Skin epidermis (tissue), 12 donors: ENCODE measurements at regions not wholly inside any gene's neighbourhood (a gene's known extent, or its start where the extent isn't known, plus 50 kb on each side); places are given as distances from the start of the nearest gene placed in this dataset.
A peak's percentile ranks its signal among the peaks of the same experiment; 100 is the strongest.
"Not testable (repeated sequence)": the region's sequence is repeated elsewhere in the genome, so short reads cannot be mapped to it uniquely, and the experiment has no call there.

Experiments used
- H3K27ac ChIP-seq, 21 experiments: fragments of 200-600 bp; sonication (generic) in 11 of 21; one replicate each; pipeline ENCODE4 v1.5.0; 2020; ENCODE audit warnings: mild to moderate bottlenecking in 3 of 21, inconsistent platforms in 2 of 21, moderate library complexity in 2 of 21
- H3K4me3 ChIP-seq, 7 experiments: fragments of 200-600 bp; sonication (generic) in 2 of 7; one replicate each; pipeline ENCODE4 v1.5.0; 2020; ENCODE audit warnings: inconsistent platforms in 2 of 7, mild to moderate bottlenecking in 2 of 7, moderate library complexity in 1 of 7

DNA sequence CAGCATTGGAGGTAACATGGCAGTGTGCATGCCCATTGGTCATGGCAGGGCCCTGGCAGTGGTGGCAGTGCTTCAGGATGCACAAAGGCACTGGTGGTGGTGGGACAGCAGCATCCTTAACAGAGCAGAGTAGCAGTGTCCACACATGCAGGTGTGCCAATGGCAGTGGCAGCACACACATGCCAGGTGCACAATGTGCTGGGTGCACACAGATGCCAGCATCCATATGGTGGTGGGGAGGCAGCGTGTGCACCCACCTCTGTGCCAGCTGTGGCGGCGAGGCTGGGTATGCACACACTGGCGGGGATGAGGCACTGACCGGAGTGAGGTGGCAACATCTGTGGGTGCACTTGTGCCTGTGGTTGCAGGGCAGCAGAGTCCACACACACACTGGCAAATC, 150.6 kb downstream of the SI start:
- no peak overlapping the region for H3K4me3 ChIP-seq

DNA sequence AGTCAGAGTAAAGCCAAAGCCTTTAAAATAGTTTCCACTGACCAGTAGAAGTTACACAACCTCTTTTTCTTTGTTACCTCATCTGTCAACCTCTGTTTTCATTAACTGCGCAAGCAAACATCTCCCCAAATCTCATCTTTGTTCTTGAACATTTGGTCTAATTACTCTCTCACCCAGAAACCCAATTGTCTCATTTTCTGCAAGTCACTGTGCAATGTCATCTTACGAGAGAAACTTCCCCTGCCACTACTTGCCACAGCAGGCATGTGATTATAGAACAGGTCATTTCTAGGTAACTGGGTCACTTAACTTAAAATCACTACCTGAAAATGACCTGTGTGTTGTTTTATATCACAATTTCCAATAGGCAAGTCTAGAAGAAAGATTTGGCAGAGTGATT, 159.4 kb downstream of the SI start:
- Histone ChIP-seq H3K4me3 (no peak overlapping the region), H3K27ac (no peak overlapping the region)

More for the DNA sequence above, 150.6 kb downstream of the SI start:
- H3K27ac ChIP-seq: no peak overlapping the region

- no peak overlapping the region for H3K27ac ChIP-seq
Observed at GRCh38 chr3:164912916-164913315, 165.4 kb downstream of the SI start.

DNA sequence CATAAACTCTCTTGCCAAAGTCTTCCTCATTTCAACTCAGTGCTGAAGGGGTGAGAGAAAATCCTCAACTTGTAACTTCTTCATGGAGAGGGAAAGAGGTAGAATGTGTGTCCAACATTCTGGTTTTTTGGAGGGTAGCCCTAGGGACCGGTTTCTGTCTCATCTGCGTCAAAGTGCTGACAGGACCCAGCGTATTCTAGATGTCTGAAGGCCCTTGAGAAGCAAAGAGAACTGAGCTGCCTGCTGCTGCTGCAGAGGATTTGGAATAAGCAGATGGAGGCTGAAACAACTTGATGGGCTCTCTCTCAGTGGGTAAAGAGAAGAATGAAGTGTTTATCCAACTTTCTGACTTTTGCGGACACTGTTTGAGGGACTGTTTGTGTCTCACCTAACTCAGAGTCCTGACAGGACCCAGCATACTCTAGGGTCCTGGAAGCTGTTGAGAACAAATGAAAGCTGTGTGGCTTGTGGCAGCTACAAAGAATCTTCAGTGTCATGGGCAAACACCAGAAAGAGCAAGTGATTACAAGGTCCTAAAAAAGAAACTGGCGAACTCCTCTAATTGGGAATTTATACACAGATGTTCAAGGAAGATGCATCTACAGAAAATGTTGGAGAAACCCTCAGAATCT, 174.4 kb downstream of the SI start:
- H3K27ac ChIP-seq: peak overlapping the region in 1 of 21 experiments; percentile 49
- no peak overlapping the region for H3K4me3 ChIP-seq

More at GRCh38 chr3:164912916-164913315, 165.4 kb downstream of the SI start:
- H3K4me3 ChIP-seq: no peak overlapping the region

- Histone ChIP-seq H3K4me3 (no peak overlapping the region), H3K27ac (no peak overlapping the region)
Observed at GRCh38 chr3:164897342-164897741, 181.0 kb downstream of the SI start.

GRCh38 chr3:164890061-164890460, 188.2 kb downstream of the SI start:
- Histone ChIP-seq H3K27ac (no peak overlapping the region), H3K4me3 (no peak overlapping the region)

GRCh38 chr3:164883171-164883570, 195.1 kb downstream of the SI start:
- Histone ChIP-seq H3K27ac (no peak overlapping the region), H3K4me3 (no peak overlapping the region)

- Histone ChIP-seq H3K4me3 (no peak overlapping the region), H3K27ac (no peak overlapping the region)
Observed at GRCh38 chr3:164879201-164879600, 199.1 kb downstream of the SI start.

- no peak overlapping the region for H3K4me3 ChIP-seq
- H3K27ac ChIP-seq: no peak overlapping the region
Observed at GRCh38 chr3:164864454-164864853, 213.8 kb downstream of the SI start.

DNA sequence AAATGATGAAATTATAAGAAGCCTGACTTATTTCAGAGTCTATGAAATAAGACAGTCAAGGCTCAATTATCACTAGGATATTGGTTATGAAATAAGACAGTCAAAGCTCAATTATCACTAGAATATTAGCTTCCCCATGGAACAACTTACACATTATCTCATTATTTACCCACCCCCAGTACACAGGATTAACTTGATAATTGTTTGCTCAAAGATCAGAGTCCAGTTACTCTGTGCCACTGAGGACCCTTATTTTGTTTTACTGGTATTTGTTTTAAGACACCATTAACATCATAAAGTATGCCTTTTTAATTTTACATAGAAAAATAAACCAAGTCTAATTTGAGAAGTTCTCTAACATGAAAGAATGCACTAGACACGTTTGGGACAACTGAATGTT, 225.4 kb downstream of the SI start:
- no peak overlapping the region for H3K4me3 ChIP-seq
- no peak overlapping the region for H3K27ac ChIP-seq

DNA sequence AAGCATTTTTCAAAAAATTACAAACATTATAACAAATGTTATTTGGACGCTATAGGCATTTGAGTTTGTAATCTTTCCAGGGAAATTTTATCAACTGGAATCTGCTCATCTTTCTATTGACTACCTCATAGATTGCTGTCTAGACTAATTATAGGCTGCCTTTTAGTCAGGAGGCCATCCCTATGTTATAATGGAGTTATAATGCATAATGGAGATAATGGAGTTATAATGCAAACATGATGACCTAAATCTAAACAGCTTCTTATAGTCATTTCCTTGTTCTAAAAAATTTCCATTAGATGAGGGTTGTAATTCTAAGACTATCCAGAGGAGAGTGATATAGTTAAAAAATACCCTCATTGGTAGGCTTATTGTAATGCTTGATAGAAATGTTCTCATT, 226.4 kb downstream of the SI start:
- no peak overlapping the region for H3K27ac ChIP-seq
- H3K4me3 ChIP-seq: no peak overlapping the region

DNA sequence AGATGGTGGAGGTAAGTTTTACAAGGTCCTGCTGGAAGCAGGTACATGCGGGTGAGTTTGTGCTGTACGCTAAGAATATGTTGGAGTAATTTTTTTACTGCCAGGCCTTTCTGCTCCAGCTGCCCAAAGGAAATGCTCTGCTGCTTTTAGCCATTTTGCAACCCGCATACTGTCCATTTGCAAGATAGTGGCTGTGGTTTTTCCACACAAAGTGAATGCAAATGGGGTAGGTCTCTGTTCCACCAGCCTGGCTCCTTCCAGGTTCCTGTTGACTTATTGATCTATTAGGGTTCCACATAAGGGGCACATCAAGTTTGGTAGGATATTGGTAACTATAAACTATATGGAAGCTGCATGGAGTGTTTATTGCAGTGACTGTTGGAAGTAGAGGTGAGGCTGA, 227.1 kb downstream of the SI start:
- H3K27ac ChIP-seq: no peak overlapping the region
- no peak overlapping the region for H3K4me3 ChIP-seq

DNA sequence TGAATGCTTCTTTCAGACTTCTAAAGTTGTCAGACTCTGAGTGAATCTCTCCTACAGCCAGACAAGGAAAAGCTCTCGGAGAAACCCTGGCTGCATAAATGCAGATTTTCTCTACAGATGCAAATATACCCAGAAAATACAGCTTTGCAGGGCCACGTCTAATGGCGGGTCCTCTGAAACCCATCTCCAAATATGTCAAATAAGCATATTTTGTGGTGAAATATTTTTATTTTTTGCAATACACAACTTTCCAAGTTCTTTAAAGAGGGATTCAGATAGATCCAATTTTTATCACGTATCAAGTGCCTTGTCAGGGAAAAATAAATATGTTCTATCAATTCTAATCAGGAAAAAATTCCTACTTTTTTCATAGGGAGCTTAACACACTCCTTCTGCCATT, 229.4 kb downstream of the SI start:
- Histone ChIP-seq H3K27ac (no peak overlapping the region), H3K4me3 (no peak overlapping the region)

GRCh38 chr3:164845739-164846138, 232.6 kb downstream of the SI start:
- H3K4me3 ChIP-seq: no peak overlapping the region
- H3K27ac ChIP-seq: no peak overlapping the region

- Histone ChIP-seq H3K4me3 (no peak overlapping the region), H3K27ac (no peak overlapping the region)
Observed at GRCh38 chr3:164832216-164832615, 246.1 kb downstream of the SI start.

GRCh38 chr3:164818318-164818717, 260.0 kb downstream of the SI start:
- no peak overlapping the region for H3K27ac ChIP-seq

DNA sequence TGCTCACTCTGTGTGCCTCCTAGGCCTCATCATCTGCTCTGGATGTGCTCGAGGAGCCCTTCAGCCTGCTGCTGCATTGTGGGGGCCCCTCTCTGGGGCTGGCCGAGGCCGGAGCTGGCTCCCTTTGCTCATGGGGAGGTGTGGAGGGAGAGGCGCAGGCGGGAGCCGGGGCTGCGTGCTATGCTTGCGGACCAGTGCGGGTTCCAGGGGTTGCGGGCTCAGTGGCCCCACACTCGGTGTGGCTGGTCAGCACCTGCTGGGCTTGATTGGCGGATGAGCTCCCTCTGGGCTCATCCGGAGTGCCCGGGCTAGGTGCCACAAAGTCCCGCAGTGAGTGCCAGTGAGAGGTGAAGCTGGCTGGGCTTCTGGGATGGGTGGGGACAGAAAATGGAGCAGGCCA, 264.2 kb downstream of the SI start:
- Histone ChIP-seq H3K27ac (no peak overlapping the region), H3K4me3 (no peak overlapping the region)

More at GRCh38 chr3:164818318-164818717, 260.0 kb downstream of the SI start:
- H3K4me3 ChIP-seq: no peak overlapping the region

- H3K27ac ChIP-seq: no peak overlapping the region
- H3K4me3 ChIP-seq: no peak overlapping the region
Observed at GRCh38 chr3:164812042-164812441, 266.3 kb downstream of the SI start.

DNA sequence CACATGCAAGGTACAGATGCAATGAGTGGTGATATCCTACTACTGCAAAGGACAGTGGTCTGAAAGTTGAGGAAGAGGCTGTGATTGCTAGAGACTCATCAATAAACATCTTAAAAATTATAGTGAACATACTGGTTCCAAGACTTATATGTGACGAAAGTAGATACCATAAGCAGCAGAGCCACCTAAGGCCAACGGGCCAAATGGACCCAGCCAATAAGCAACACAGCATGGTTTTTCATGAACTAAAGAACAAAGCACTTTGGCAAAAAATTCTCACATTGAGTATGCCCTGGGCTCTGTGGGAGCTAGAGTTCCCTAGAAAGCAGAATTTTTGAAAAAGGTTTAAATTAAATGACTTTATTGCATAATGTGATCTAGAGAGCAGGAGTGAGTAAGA, 272.1 kb downstream of the SI start:
- H3K4me3 ChIP-seq: no peak overlapping the region

DNA sequence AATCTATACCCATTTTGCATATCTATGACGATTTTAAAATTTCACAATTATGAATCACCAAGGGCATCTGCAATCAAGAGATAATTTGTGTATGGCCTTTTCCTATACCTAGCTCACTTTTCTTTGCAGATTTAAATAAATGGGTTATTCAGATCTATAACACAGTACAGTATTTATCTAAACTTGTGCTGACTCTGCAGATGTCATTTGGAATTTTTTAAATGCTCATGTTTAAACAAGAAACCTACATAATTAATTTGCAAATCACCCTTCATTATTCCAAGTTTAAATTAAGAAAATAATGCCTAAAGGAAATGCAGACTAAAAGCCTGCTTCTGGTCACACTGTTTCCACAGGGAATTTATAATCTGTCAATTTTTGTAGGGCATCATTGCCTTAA, 284.2 kb downstream of the SI start:
- no peak overlapping the region for H3K4me3 ChIP-seq
- no peak overlapping the region for H3K27ac ChIP-seq

More for the DNA sequence above, 272.1 kb downstream of the SI start:
- H3K27ac ChIP-seq: no peak overlapping the region

GRCh38 chr3:164791263-164791662, 287.0 kb downstream of the SI start:
- no peak overlapping the region for H3K27ac ChIP-seq
- no peak overlapping the region for H3K4me3 ChIP-seq

DNA sequence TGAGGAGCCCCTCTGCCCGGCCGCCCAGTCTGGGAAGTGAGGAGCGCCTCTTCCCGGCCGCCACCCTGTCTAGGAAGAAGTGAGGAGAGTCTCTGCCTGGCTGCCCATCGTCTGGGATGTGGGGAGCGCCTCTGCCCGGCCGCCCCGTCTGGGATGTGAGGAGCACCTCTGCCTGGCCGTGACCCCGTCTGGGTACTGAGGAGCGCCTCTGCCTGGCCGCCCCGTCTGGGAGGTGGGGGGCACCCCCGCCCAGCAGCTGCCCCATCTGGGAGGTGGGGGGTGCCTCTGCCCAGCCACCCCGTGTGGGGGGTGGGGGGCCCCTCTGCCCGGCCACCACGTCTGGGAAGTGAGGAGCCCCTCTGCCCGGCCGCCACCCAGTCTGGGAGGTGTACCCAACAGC, 293.9 kb downstream of the SI start:
- H3K27ac ChIP-seq, H3K4me3 ChIP-seq: not testable (repeated sequence)
